ENCODE measurements at regions not wholly inside any gene's neighbourhood (a gene's known extent, or its start where the extent isn't known, plus 50 kb on each side); places are given as distances from the start of the nearest gene placed in this dataset.

GRCh38 chr5:3175416-3175815 is 420.2 kb upstream of the IRX1 start:
- H3K36me3 Mint-ChIP-seq (ENCODE audit: insufficient read depth) = no peaks in the 10 kb centered on the region
- peaks cover 3% of the 10 kb centered on the region for H3K9me3 Mint-ChIP-seq (ENCODE audit: low read depth)
- DNase-seq (ENCODE audit: low spot score, unreplicated experiment) = no peak
- no peak overlapping the region for H3K27ac Mint-ChIP-seq
- H3K27me3 Mint-ChIP-seq = peaks cover 10% of the 10 kb centered on the region
- H3K4me1 Mint-ChIP-seq (ENCODE audit: low read depth) = no peaks in the 10 kb centered on the region
- TF ChIP-seq CTCF (IDR thresholded peaks at IDR 0.05; ENCODE audit: unreplicated experiment) = no peak
- no peak overlapping the region for H3K4me3 Mint-ChIP-seq (ENCODE audit: low read depth)

GRCh38 chr5:3167473-3167872 is 416.0 kb upstream of the IRX2 start:
- Mint-ChIP-seq H3K36me3 (ENCODE audit: insufficient read depth) (peaks cover 1% of the 10 kb centered on the region), H3K4me3 (ENCODE audit: low read depth) (no peak overlapping the region), H3K4me1 (ENCODE audit: low read depth) (no peaks in the 10 kb centered on the region), H3K9me3 (ENCODE audit: low read depth) (peaks cover 25% of the 10 kb centered on the region), H3K27ac (no peak overlapping the region), H3K27me3 (peaks cover 6% of the 10 kb centered on the region)
- TF ChIP-seq CTCF (IDR thresholded peaks at IDR 0.05; ENCODE audit: unreplicated experiment) = no peak
- no peak for DNase-seq (ENCODE audit: low spot score, unreplicated experiment)

- DNase-seq (ENCODE audit: low spot score, unreplicated experiment) = no peak
- Mint-ChIP-seq H3K27ac (no peak overlapping the region), H3K36me3 (ENCODE audit: insufficient read depth) (peaks cover 1% of the 10 kb centered on the region), H3K4me1 (ENCODE audit: low read depth) (no peaks in the 10 kb centered on the region), H3K27me3 (peaks cover 25% of the 10 kb centered on the region), H3K4me3 (ENCODE audit: low read depth) (no peak overlapping the region), H3K9me3 (ENCODE audit: low read depth) (peaks cover 19% of the 10 kb centered on the region)
- TF ChIP-seq CTCF (IDR thresholded peaks at IDR 0.05; ENCODE audit: unreplicated experiment) = no peak
Observed at GRCh38 chr5:3163626-3164025, 412.1 kb upstream of the IRX2 start.

GRCh38 chr5:3161672-3162071 is 410.2 kb upstream of the IRX2 start:
- H3K4me3 Mint-ChIP-seq (ENCODE audit: low read depth) = no peak overlapping the region
- H3K4me1 Mint-ChIP-seq (ENCODE audit: low read depth) = no peaks in the 10 kb centered on the region
- no peak for DNase-seq (ENCODE audit: low spot score, unreplicated experiment)
- H3K27me3 Mint-ChIP-seq = peaks cover 25% of the 10 kb centered on the region
- TF ChIP-seq CTCF (IDR thresholded peaks at IDR 0.05; ENCODE audit: unreplicated experiment) = no peak
- peaks cover 6% of the 10 kb centered on the region for H3K9me3 Mint-ChIP-seq (ENCODE audit: low read depth)
- peaks cover 1% of the 10 kb centered on the region for H3K36me3 Mint-ChIP-seq (ENCODE audit: insufficient read depth)
- no peak overlapping the region for H3K27ac Mint-ChIP-seq

- no peak for DNase-seq (ENCODE audit: low spot score, unreplicated experiment)
- no peaks in the 10 kb centered on the region for H3K9me3 Mint-ChIP-seq (ENCODE audit: low read depth)
- H3K27me3 Mint-ChIP-seq = peaks cover 34% of the 10 kb centered on the region
- no peak for TF ChIP-seq CTCF (IDR thresholded peaks at IDR 0.05; ENCODE audit: unreplicated experiment)
- no peak overlapping the region for H3K4me3 Mint-ChIP-seq (ENCODE audit: low read depth)
- no peak overlapping the region for H3K27ac Mint-ChIP-seq
- no peaks in the 10 kb centered on the region for H3K4me1 Mint-ChIP-seq (ENCODE audit: low read depth)
- no peaks in the 10 kb centered on the region for H3K36me3 Mint-ChIP-seq (ENCODE audit: insufficient read depth)
Observed at GRCh38 chr5:3157214-3157613, 405.7 kb upstream of the IRX2 start.
